ENCODE measurements at regions not wholly inside any gene's neighbourhood (a gene's known extent, or its start where the extent isn't known, plus 50 kb on each side); places are given as distances from the start of the nearest gene placed in this dataset.

DNA sequence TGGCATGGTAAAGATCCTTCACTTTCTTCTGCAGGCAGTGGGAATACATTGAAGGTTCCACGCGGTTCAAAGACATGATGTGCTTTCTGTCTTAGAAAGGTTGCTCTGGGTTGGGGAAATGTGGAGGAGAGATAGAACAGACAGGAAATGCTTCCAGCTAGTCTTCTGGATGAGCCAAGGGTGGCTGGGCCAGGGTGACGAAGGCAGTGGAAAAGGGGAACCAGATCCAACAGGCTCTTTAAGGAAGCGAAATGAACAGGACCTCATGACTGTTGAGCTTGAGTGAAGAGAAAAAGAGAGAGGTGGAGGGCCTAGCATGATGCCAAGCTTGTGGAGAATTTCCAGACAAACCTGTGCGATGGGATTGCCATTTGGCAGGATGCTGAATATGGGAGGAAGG is 56.4 kb upstream of the LMO1 start:
- TF ChIP-seq RAD51 (IDR thresholded peaks at IDR 0.05) (no peak), NRF1 (conservative IDR thresholded peaks at IDR 0.05; ENCODE audit: low read depth, low read length) (no peak), ESRRA (IDR thresholded peaks at IDR 0.05; ENCODE audit: low read length) (no peak), TCF3 (IDR thresholded peaks at IDR 0.05; ENCODE audit: borderline replicate concordance, insufficient read depth, low read depth, low read length) (no peak), MEF2A (IDR thresholded peaks at IDR 0.05; ENCODE audit: insufficient read depth, low read depth, low read length) (no peak), MEF2B (IDR thresholded peaks at IDR 0.05; ENCODE audit: partially characterized antibody, poor library complexity, severe bottlenecking) (no peak), EZH2 (IDR thresholded peaks at IDR 0.05; ENCODE audit: borderline replicate concordance, control insufficient read depth, low read depth, low read length) (no peak), HDAC6 (IDR thresholded peaks at IDR 0.05; ENCODE audit: unreplicated experiment) (no peak)
- TF ChIP-seq, protein P1, sequence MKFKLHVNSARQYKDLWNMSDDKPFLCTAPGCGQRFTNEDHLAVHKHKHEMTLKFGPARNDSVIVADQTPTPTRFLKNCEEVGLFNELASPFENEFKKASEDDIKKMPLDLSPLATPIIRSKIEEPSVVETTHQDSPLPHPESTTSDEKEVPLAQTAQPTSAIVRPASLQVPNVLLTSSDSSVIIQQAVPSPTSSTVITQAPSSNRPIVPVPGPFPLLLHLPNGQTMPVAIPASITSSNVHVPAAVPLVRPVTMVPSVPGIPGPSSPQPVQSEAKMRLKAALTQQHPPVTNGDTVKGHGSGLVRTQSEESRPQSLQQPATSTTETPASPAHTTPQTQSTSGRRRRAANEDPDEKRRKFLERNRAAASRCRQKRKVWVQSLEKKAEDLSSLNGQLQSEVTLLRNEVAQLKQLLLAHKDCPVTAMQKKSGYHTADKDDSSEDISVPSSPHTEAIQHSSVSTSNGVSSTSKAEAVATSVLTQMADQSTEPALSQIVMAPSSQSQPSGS (IDR thresholded peaks at IDR 0.05; ENCODE audit: low read length) = no peak
- Histone ChIP-seq H2AFZ (ENCODE audit: control insufficient read depth, low read depth, low read length) (no peak overlapping the region), H3K79me2 (ENCODE audit: control insufficient read depth, insufficient read depth, low read length) (no peaks in the 10 kb centered on the region), H3K4me2 (ENCODE audit: control insufficient read depth, insufficient read depth) (no peak overlapping the region), H3K27me3 (replicated peaks in 1 of 2; ENCODE audit: control insufficient read depth in 2 of 2, insufficient read depth in 2 of 2, low read length in 1 of 2) (no peaks in the 10 kb centered on the region), H3K4me3 (no peak overlapping the region), H3K36me3 (ENCODE audit: control insufficient read depth in 2 of 2, insufficient read depth in 2 of 2, low read length in 1 of 2) (no peaks in the 10 kb centered on the region), H3K9ac (ENCODE audit: control insufficient read depth, insufficient read depth, low read length) (no peak overlapping the region), H3K27ac (ENCODE audit: control insufficient read depth, insufficient read depth) (no peak overlapping the region), H3K4me1 (ENCODE audit: control insufficient read depth, insufficient read depth, low read length) (no peaks in the 10 kb centered on the region), H3K9me3 (replicated peaks; ENCODE audit: control insufficient read depth, insufficient read depth, low read length) (no peaks in the 10 kb centered on the region), H4K20me1 (ENCODE audit: control insufficient read depth, insufficient read depth) (no peaks in the 10 kb centered on the region)
- no peak for FAIRE-seq
- SMC1A ChIA-PET (ENCODE audit: uncharacterized antibody, unreplicated experiment) = interaction anchor here (2.5 kb wide), 1 partner anchor 247 kb away, joined by 10 read pairs; no protein-coding TSS in a partner anchor
- no TSS peak for BruUV-seq (replicated peaks)
- CTCF ChIA-PET = interaction anchor here (1.4 kb wide), 1 partner anchor 247 kb away, joined by 5 read pairs; no protein-coding TSS in a partner anchor
- DNase-seq (ENCODE audit: low read depth, low spot score) = no peak
- RAD21 ChIA-PET (ENCODE audit: unreplicated experiment) = no interaction called here
- intact Hi-C loops (cut with micrococcal nuclease; ENCODE audit: unreplicated experiment) (no loop called here), in situ Hi-C loops (cut with MboI) (no loop called here)
- WGBS (ENCODE audit: insufficient coverage, insufficient replicate concordance, low lambda C conversion rate, missing lambda C conversion rate) = 57% methylated on average over 5 of the region's 5 CpGs
- no peak for ATAC-seq
- POLR2A ChIA-PET = no interaction called here
